Natural killer cell treated with Interleukin-12 subunit alpha and Interleukin-12 subunit beta and Interleukin-15 and Interleukin-18, amount 100 ng/mL, for 72 hours (primary cell): ENCODE measurements at regions not wholly inside any gene's neighbourhood (a gene's known extent, or its start where the extent isn't known, plus 50 kb on each side); places are given as distances from the start of the nearest gene placed in this dataset.

ENCODE experiments used
- ATAC-seq, 2 donors: fragments of 150-1000 bp; cut with Tn5 transposase in 1 of 2; sonication (Bioruptor Pico), chemical (Tn5 transposase) in 1 of 2; 2 replicates each; pipeline ENCODE4 v1.10.0; 2021
- DNase-seq: peaks from one replicate; pipeline ENCODE4 v3.0.0; 2022; ENCODE audit warnings: low spot score
- H3K27ac Mint-ChIP-seq, 2 donors: 1 replicate in 1 of 2; 2 replicates in 1 of 2; pipeline ENCODE4 v1.8.0; 2022; ENCODE audit warnings: mixed read lengths in 2 of 2, mild to moderate bottlenecking in 1 of 2, moderate library complexity in 1 of 2
- H3K27me3 Mint-ChIP-seq, 2 donors: 1 replicate in 1 of 2; 2 replicates in 1 of 2; pipeline ENCODE4 v1.8.0; 2022; ENCODE audit warnings: mixed read lengths in 2 of 2
- H3K36me3 Mint-ChIP-seq: one replicate; pipeline ENCODE4 v1.8.0; 2022; ENCODE audit warnings: mixed read lengths
- H3K4me1 Mint-ChIP-seq, 2 donors: 1 replicate in 1 of 2; 2 replicates in 1 of 2; pipeline ENCODE4 v1.8.0; 2022; ENCODE audit warnings: low read depth in 2 of 2, mixed read lengths in 2 of 2, mild to moderate bottlenecking in 1 of 2
- H3K4me3 Mint-ChIP-seq: one replicate; pipeline ENCODE4 v1.8.0; 2022; ENCODE audit warnings: mixed read lengths
- H3K9me3 Mint-ChIP-seq: 2 replicates; pipeline ENCODE4 v1.8.0; 2022; ENCODE audit warnings: mixed read lengths

DNA sequence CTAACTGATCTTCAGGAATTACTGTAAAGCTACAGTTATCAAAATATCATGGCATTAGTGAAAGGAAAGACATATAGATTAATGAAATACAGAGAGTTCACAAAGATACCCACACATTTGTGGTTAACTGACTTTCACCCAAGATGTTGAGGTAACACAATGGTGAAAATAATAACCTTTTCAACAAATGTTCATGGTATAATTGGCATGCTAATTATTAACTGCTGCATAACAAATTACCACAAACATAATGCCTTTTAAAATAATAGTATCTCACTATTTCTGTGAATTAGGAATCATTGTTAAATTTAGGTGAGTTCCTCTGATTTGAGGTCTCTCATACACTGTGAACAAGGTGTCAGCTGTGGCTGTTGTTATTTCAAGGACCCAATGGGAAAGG is 1493.1 kb upstream of the ACVR2A start:
- Mint-ChIP-seq H3K4me1 (no peaks in the 10 kb centered on the region), H3K27ac (no peak overlapping the region), H3K27me3 (no peaks in the 10 kb centered on the region), H3K4me3 (no peak overlapping the region), H3K36me3 (peaks cover 5% of the 10 kb centered on the region), H3K9me3 (peaks cover 14% of the 10 kb centered on the region)
- no peak for ATAC-seq
- no peak for DNase-seq

- Mint-ChIP-seq H3K27me3 (no peaks in the 10 kb centered on the region), H3K4me1 (no peaks in the 10 kb centered on the region), H3K9me3 (peaks cover 7% of the 10 kb centered on the region), H3K27ac (no peak overlapping the region), H3K36me3 (no peaks in the 10 kb centered on the region), H3K4me3 (no peak overlapping the region)
- ATAC-seq, result no peak
- no peak for DNase-seq
These were observed 1495.5 kb upstream of the ACVR2A start for GRCh38 chr2:146349334-146349733.

- no peak overlapping the region for H3K4me3 Mint-ChIP-seq
- no peaks in the 10 kb centered on the region for H3K4me1 Mint-ChIP-seq
- DNase-seq (no peak), ATAC-seq (no peak)
- H3K27me3 Mint-ChIP-seq, result no peaks in the 10 kb centered on the region
- peaks cover 6% of the 10 kb centered on the region for H3K9me3 Mint-ChIP-seq
- H3K27ac Mint-ChIP-seq, result no peak overlapping the region
- H3K36me3 Mint-ChIP-seq, result no peaks in the 10 kb centered on the region
These were observed 1519.9 kb upstream of the ACVR2A start for GRCh38 chr2:146324951-146325350.

- DNase-seq (no peak), ATAC-seq (no peak)
- H3K4me1 Mint-ChIP-seq, result no peaks in the 10 kb centered on the region
- no peak overlapping the region for H3K27ac Mint-ChIP-seq
- no peak overlapping the region for H3K4me3 Mint-ChIP-seq
- H3K36me3 Mint-ChIP-seq, result no peaks in the 10 kb centered on the region
- H3K27me3 Mint-ChIP-seq, result no peaks in the 10 kb centered on the region
- H3K9me3 Mint-ChIP-seq, result peaks cover 6% of the 10 kb centered on the region
These were observed 1521.3 kb upstream of the ACVR2A start for GRCh38 chr2:146323564-146323963.

- no peak overlapping the region for H3K4me3 Mint-ChIP-seq
- no peak overlapping the region for H3K27ac Mint-ChIP-seq
- H3K9me3 Mint-ChIP-seq, result peaks cover 6% of the 10 kb centered on the region
- DNase-seq, result no peak
- no peaks in the 10 kb centered on the region for H3K27me3 Mint-ChIP-seq
- no peaks in the 10 kb centered on the region for H3K36me3 Mint-ChIP-seq
- no peaks in the 10 kb centered on the region for H3K4me1 Mint-ChIP-seq
- no peak for ATAC-seq
These were observed 1523.7 kb upstream of the ACVR2A start for GRCh38 chr2:146321175-146321574.

DNA sequence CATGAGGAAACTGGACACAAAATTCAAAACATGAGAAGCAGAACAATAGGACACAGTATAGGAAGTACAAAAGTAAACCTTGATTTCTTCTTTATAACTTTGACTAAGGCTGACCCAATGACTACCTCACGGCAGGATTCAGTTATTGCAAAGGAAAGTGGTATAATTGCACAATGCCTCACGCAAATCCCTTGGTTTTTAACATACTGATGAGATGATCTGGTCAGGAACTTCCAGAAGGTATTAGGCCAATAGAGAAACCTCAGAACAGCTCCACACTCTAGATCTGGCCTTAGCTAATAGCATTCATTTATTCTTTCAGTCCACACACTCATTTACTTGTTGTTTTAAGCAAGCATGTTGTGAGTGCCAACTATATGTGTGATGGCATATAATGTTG is 1526.9 kb upstream of the ACVR2A start:
- H3K27ac Mint-ChIP-seq, result no peak overlapping the region

GRCh38 chr2:146312899-146313298 is 1531.9 kb upstream of the ACVR2A start:
- Mint-ChIP-seq H3K9me3 (no peaks in the 10 kb centered on the region), H3K4me3 (no peak overlapping the region), H3K27ac (no peak overlapping the region), H3K36me3 (no peaks in the 10 kb centered on the region), H3K27me3 (no peaks in the 10 kb centered on the region), H3K4me1 (no peaks in the 10 kb centered on the region)
- no peak for ATAC-seq
- DNase-seq, result no peak

More for the DNA sequence above, 1526.9 kb upstream of the ACVR2A start:
- Mint-ChIP-seq H3K27me3 (no peaks in the 10 kb centered on the region), H3K36me3 (no peaks in the 10 kb centered on the region), H3K4me1 (no peaks in the 10 kb centered on the region), H3K9me3 (peaks cover 6% of the 10 kb centered on the region), H3K4me3 (no peak overlapping the region)
- DNase-seq, result no peak
- no peak for ATAC-seq

- ATAC-seq, result no peak
- Mint-ChIP-seq H3K4me1 (no peaks in the 10 kb centered on the region), H3K27ac (no peak overlapping the region), H3K27me3 (no peaks in the 10 kb centered on the region), H3K9me3 (peaks cover 22% of the 10 kb centered on the region), H3K4me3 (no peak overlapping the region), H3K36me3 (peaks cover 8% of the 10 kb centered on the region)
- DNase-seq, result no peak
These were observed 1539.7 kb upstream of the ACVR2A start for GRCh38 chr2:146305164-146305563.

DNA sequence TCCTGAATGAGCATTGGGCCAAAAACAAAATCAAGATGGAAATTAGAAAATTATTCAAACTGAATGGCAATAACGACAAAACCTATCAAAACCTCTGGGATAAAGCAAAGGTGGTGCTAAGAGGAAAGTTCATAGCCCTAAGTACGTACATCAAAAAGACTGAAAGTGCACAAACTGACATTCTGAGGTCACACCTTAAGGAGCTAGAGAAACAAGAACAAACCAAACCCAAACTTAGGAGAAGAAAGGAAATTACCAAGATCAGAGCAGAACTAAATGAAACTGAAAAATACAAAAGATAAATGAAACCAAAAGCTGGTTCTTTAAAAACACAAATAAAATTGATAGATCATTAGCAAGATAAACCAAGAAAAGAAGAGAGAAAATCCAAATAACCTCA is 1543.5 kb upstream of the ACVR2A start:
- H3K36me3 Mint-ChIP-seq, result peaks cover 11% of the 10 kb centered on the region
- peaks cover 27% of the 10 kb centered on the region for H3K9me3 Mint-ChIP-seq
- no peak for DNase-seq
- no peaks in the 10 kb centered on the region for H3K27me3 Mint-ChIP-seq
- H3K4me3 Mint-ChIP-seq, result no peak overlapping the region
- ATAC-seq, result no peak
- H3K4me1 Mint-ChIP-seq, result no peaks in the 10 kb centered on the region
- H3K27ac Mint-ChIP-seq, result no peak overlapping the region

DNA sequence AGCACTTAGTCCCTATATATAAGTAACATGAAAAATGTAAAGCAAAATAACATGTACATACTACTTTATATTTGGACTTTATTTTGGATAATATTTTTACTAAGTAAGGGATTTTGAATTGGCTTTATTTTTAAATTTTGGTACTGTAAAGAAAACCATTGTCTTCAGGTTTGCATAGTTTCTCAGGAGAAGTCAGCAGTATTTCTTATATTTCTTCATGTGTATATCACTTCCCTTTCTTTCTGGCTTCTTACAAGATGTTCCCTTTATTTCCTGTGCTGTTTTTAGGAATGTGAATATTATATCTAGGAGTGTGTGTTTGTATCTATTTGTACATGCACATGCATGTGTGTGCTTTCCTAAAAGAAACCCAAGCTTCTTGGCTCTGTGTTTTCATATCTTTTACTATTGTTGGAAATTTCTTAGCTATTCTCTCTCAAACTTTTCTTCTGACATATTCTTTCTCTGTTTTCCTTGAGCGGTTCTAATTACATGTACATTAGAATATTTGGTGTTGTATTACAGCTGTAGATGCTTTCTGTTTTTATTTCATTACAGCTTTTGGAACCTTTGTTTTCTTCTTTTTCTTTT is 1549.7 kb upstream of the ACVR2A start:
- Mint-ChIP-seq H3K27me3 (no peaks in the 10 kb centered on the region), H3K4me3 (no peak overlapping the region)
- no peak for ATAC-seq

GRCh38 chr2:146287281-146287680 is 1557.5 kb upstream of the ACVR2A start:
- ATAC-seq (no peak), DNase-seq (no peak)
- Mint-ChIP-seq H3K36me3 (no peaks in the 10 kb centered on the region), H3K27ac (no peak overlapping the region), H3K4me1 (no peaks in the 10 kb centered on the region), H3K27me3 (no peaks in the 10 kb centered on the region), H3K9me3 (peaks cover 14% of the 10 kb centered on the region), H3K4me3 (no peak overlapping the region)

More for the DNA sequence above, 1549.7 kb upstream of the ACVR2A start:
- Mint-ChIP-seq H3K36me3 (peaks cover 8% of the 10 kb centered on the region), H3K27ac (no peak overlapping the region), H3K4me1 (no peaks in the 10 kb centered on the region), H3K9me3 (peaks cover 11% of the 10 kb centered on the region)
- DNase-seq, result no peak

GRCh38 chr2:146278881-146279280 is 1565.9 kb upstream of the ACVR2A start:
- no peak overlapping the region for H3K27ac Mint-ChIP-seq
- H3K4me3 Mint-ChIP-seq, result no peak overlapping the region
- ATAC-seq, result no peak
- H3K36me3 Mint-ChIP-seq, result no peaks in the 10 kb centered on the region
- H3K4me1 Mint-ChIP-seq, result no peaks in the 10 kb centered on the region
- H3K9me3 Mint-ChIP-seq, result no peaks in the 10 kb centered on the region
- no peak for DNase-seq
- H3K27me3 Mint-ChIP-seq, result no peaks in the 10 kb centered on the region

- DNase-seq (no peak), ATAC-seq (no peak)
- peaks cover 5% of the 10 kb centered on the region for H3K9me3 Mint-ChIP-seq
- no peaks in the 10 kb centered on the region for H3K4me1 Mint-ChIP-seq
- H3K27me3 Mint-ChIP-seq, result no peaks in the 10 kb centered on the region
- no peak overlapping the region for H3K4me3 Mint-ChIP-seq
- H3K27ac Mint-ChIP-seq, result no peak overlapping the region
- H3K36me3 Mint-ChIP-seq, result no peaks in the 10 kb centered on the region
These were observed 1573.5 kb upstream of the ACVR2A start for GRCh38 chr2:146271131-146271831.

DNA sequence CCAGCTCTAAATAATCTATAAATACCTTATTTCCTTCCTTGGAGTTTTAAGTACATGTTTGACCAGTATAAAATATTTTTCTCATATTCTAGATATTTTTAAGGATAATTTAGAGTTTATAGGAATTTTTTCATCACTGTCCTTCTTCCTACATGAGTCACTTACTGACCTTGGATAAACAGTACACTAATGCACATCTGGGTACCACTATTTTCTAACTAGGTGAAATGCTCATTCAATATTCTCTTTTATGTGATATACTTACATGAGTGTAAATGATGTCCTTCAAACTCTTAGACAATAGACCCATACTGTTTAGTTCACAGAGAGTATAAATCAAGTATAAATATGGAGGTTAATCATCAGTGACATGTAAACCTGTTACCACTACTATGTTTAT is 1574.2 kb upstream of the ACVR2A start:
- ATAC-seq, result no peak
- H3K4me3 Mint-ChIP-seq, result no peak overlapping the region
- no peak for DNase-seq
- H3K9me3 Mint-ChIP-seq, result peaks cover 5% of the 10 kb centered on the region
- no peaks in the 10 kb centered on the region for H3K36me3 Mint-ChIP-seq
- H3K4me1 Mint-ChIP-seq, result no peaks in the 10 kb centered on the region
- H3K27me3 Mint-ChIP-seq, result no peaks in the 10 kb centered on the region
- H3K27ac Mint-ChIP-seq, result no peak overlapping the region

- H3K36me3 Mint-ChIP-seq, result no peaks in the 10 kb centered on the region
- no peak for DNase-seq
- H3K4me1 Mint-ChIP-seq, result no peaks in the 10 kb centered on the region
- H3K27me3 Mint-ChIP-seq, result no peaks in the 10 kb centered on the region
- peaks cover 4% of the 10 kb centered on the region for H3K9me3 Mint-ChIP-seq
- no peak overlapping the region for H3K27ac Mint-ChIP-seq
- H3K4me3 Mint-ChIP-seq, result no peak overlapping the region
- no peak for ATAC-seq
These were observed 1577.7 kb upstream of the ACVR2A start for GRCh38 chr2:146267093-146267492.
